Activated gamma-delta T cell treated with Interleukin-2 at 50 U/mL for 16 hours (primary cell): ENCODE measurements at regions not wholly inside any gene's neighbourhood (a gene's known extent, or its start where the extent isn't known, plus 50 kb on each side); places are given as distances from the start of the nearest gene placed in this dataset.

Source experiments
- DNase-seq: peaks from one replicate; pipeline ENCODE4 v3.0.0-alpha.2; 2020

- no peak for DNase-seq
These were observed 470.8 kb upstream of the TNP1 start for GRCh38 chr2:217330647-217331046.

GRCh38 chr2:217329023-217329431, 469.2 kb upstream of the TNP1 start:
- no peak for DNase-seq

- DNase-seq, result no peak
These were observed 468.7 kb upstream of the TNP1 start for GRCh38 chr2:217328622-217328978.

GRCh38 chr2:217327953-217328621, 468.2 kb upstream of the TNP1 start:
- no peak for DNase-seq

GRCh38 chr2:217326238-217327022, 466.6 kb upstream of the TNP1 start:
- DNase-seq, result no peak

GRCh38 chr2:217325816-217326215, 466.0 kb upstream of the TNP1 start:
- DNase-seq, result no peak

- DNase-seq, result no peak
These were observed 465.4 kb upstream of the TNP1 start for GRCh38 chr2:217325251-217325650.

GRCh38 chr2:217316743-217317142, 456.9 kb upstream of the TNP1 start:
- DNase-seq, result no peak

- DNase-seq, result no peak
These were observed 454.2 kb upstream of the TNP1 start for GRCh38 chr2:217314021-217314460.

- no peak for DNase-seq
These were observed 453.5 kb upstream of the TNP1 start for GRCh38 chr2:217313386-217313785.

GRCh38 chr2:217309056-217309455, 449.2 kb upstream of the TNP1 start:
- no peak for DNase-seq

- no peak for DNase-seq
These were observed 447.2 kb upstream of the TNP1 start for GRCh38 chr2:217307023-217307422.

GRCh38 chr2:217305882-217306281, 446.0 kb upstream of the TNP1 start:
- DNase-seq, result no peak

GRCh38 chr2:217304582-217304981, 444.7 kb upstream of the TNP1 start:
- no peak for DNase-seq

- no peak for DNase-seq
These were observed 443.0 kb upstream of the TNP1 start for GRCh38 chr2:217302856-217303255.

GRCh38 chr2:217301142-217301925, 441.5 kb upstream of the TNP1 start:
- DNase-seq, result no peak

GRCh38 chr2:217299590-217299989, 439.7 kb upstream of the TNP1 start:
- DNase-seq, result no peak

- DNase-seq, result no peak
These were observed 437.2 kb upstream of the TNP1 start for GRCh38 chr2:217297096-217297495.

GRCh38 chr2:217294818-217295217, 435.0 kb upstream of the TNP1 start:
- DNase-seq, result no peak

- no peak for DNase-seq
These were observed 434.3 kb upstream of the TNP1 start for GRCh38 chr2:217294211-217294610.

- DNase-seq, result no peak
These were observed 433.7 kb upstream of the TNP1 start for GRCh38 chr2:217293607-217294006.

- no peak for DNase-seq
These were observed 433.2 kb upstream of the TNP1 start for GRCh38 chr2:217293046-217293445.

GRCh38 chr2:217291259-217291658, 431.4 kb upstream of the TNP1 start:
- DNase-seq, result no peak

GRCh38 chr2:217290467-217290866, 430.6 kb upstream of the TNP1 start:
- no peak for DNase-seq
